ENCODE measurements at regions not wholly inside any gene's neighbourhood (a gene's known extent, or its start where the extent isn't known, plus 50 kb on each side); places are given as distances from the start of the nearest gene placed in this dataset.
A peak's percentile ranks its signal among the peaks of the same experiment; 100 is the strongest.
"Not testable (repeated sequence)": the region's sequence is repeated elsewhere in the genome, so short reads cannot be mapped to it uniquely, and the experiment has no call there.

DNA sequence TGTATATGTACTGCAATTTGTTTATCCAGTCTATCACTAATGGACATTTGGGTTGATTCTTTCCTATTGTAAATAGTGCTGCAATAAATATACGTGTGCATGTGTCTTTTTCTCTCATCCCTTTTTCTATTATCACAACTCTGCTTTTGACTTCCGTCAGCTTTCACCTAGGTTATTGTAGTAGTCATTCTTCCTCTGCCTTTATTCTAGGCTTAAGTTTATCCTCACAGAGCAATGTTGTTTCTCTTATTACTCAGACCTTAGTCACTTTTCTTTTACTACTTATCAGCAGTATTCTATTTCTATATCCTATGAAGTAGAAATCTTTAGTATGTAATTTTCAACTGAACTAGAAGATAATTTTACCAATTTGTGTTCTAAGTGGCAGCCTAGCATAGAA, 175.3 kb upstream of the SEMA3E start:
- DNase-seq, result no peak

- DNase-seq, result no peak
These were observed 172.9 kb upstream of the SEMA3E start for GRCh38 chr7:83821866-83822265.

DNA sequence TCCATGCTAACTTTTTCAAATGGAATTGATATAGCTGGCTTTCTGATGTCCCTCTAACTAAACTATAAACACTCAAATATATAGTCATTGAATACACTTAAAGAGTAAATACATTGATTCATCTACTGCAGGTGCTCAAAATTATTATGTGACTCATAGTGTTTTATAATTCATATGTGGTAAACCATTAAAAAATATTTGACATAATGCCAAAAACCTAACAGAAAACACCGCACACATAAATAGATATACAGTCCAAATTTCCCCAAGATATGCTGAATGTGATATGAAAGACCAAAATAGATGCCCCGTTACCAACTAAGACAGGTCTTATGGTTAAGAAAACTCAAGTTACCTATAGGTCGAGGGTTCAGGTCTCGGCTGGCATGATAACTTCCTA, 171.7 kb upstream of the SEMA3E start:
- no peak for DNase-seq

DNA sequence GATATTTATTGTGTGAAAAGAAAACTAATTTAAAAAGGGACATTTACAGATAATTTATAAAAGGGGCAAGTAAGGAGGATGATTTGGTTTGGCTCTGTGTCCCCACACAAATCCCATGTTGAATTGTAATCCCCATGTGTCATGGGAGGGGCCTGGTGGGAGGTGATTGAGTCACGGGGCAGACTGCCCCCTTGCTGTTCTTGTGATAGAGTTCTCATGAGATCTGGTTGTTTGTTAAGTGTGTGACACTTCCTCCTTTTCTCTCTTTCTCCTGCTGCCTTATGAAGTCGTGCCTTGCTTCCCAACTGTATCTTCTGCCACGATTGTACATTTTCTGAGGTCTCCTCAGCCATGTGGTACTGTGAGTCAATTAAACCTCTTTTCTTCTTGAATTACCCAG, 171.0 kb upstream of the SEMA3E start:
- DNase-seq, result no peak

DNA sequence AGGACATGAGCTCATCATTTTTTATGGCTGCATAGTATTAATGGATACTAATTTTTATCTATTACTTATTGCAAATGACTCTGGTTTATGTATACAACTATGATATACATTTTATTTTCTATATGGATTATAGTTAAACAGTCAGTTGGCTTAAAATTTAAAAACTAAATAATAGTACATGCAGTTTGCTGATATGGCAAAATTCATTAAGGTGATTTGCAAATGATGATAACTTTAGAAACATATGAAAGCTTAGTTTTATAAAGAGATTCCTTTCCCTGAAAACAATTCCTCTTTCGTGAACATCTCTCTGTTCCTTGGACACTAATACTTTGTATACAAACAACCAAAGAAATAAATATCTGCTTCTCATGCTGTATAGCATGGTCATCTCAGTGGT, 165.5 kb upstream of the SEMA3E start:
- DNase-seq, result no peak

GRCh38 chr7:83812563-83812962, 163.6 kb upstream of the SEMA3E start:
- not testable (repeated sequence) for DNase-seq

DNA sequence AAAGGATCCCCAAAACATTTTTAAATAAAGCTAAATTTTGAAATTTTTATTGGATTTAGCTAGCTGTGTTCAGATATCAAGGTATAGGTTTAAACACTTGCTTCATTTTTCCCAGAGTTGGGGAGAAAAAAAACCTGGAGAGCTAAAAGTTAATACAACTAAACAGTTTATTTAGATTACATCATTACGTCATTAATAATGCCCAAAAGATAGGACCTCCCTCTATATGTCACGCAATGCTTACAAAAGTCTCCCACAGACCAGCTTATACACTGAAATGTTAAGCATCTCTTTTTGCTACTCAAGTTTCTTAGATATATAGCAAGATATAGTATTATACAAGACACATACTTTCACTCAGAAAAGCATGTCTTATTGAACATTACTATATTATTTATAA, 160.0 kb upstream of the SEMA3E start:
- no peak for DNase-seq

DNA sequence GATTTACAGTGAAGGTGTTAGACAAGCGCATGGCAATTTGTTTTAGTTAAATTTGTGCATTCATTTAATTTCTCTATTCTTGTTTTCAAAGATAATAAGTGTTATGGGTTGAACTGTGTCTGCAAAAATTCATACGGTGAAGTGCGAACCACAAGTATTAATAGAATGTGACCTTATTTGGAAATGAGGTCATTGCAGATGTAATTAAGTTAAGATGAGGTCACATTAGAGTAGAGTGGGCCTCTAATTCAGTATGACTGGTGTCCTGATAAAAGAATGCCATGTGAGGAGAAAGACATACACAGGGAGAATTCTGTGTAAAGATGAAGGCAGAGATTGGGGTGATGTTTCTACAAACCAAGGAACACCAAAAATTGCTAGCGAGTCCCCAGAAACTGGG, 158.8 kb upstream of the SEMA3E start:
- DNase-seq, result no peak

GRCh38 chr7:83806538-83806937, 157.6 kb upstream of the SEMA3E start:
- DNase-seq, result no peak

DNA sequence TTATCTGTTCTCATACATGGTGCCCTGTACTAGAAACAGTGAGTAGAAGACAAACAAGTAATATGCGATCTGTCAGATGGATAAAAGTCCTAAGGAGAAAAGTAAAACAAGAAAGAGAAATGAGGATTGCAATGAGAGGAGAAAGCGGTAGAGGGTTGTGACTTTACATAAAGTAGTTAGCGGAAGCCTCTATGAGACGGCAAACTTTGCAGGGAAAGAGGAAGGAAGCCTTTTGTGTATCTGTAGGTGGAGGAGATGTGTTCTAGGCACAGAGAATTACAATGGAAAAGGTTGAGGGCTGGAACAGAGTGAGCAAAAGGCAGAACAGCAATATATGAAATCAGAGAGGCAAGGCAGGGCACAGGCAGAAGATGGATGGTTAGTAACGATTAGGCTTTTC, 150.4 kb upstream of the SEMA3E start:
- no peak for DNase-seq

DNA sequence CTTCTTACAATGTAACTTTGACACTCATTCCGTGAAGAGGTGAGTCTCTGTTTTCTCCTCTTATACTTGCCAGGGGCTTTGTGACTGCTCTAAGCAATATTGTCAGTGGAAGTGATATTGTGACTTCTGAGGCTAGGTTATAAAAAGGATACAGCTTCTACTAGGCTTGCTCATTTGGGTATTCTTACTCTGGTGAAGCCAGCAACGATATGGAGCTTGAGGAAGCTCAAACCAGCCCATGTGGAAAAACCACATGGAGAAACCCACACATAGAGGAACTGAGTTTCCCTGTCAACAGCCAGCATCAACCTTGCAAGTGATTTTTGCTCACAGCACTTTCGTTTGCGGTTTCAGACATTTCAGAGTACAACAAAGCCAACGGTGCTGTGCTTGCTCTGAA, 149.6 kb upstream of the SEMA3E start:
- DNase-seq, result no peak

DNA sequence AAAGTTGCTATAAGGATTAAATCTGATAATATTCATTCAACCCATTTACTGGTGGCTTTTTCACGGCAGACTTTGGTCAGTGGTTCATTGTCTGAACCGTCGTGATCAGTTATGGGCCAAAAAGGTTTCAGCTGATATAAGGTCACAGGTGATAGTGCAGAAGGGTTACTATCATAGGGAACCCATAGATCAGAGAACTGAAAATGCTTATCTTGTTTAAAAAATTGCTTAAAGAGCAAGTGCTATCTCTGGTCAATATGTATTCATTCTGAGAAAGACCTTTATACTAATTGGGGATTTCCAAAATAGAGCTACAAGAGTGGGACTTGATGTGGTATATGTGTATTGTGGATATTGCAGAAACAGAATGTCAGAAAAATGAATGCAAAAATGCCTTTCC, 147.8 kb upstream of the SEMA3E start:
- no peak for DNase-seq

DNA sequence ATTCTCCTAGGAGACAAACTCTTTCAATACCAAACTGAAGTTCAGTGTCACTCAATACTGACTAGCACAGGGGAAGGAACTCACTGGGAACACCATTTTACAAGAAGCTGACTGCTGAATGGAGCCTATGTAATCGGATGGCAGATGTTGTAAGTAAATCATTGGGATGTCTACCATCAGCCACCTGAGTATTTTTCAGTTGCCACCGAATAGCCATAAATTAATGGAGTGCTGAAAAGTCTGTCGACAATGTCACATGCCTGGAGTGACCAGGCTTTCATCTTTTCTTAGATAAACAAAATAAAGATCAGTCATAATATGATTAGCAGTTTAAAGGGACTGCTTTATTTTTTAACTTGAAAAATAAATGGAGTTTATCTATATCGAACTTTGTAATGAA, 145.9 kb upstream of the SEMA3E start:
- no peak for DNase-seq

DNA sequence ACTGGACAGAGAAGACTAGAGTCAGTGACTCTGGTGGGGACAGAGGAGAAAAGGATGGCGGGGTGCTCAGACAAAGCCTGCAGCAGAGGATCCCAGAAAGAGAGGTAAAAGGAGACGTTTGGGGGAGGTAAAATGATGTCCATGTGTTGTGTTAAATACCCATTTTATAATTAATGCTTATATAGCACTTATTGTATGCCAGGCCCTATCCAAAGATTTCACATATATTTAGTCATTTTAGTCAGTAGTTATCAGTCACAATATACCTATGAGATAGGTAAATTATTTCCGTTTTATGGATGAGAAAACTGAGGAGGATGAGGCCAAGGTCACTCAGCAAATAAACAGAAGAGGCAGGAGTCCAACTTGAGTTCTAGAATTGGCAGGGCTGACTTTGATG, 144.6 kb upstream of the SEMA3E start:
- no peak for DNase-seq

DNA sequence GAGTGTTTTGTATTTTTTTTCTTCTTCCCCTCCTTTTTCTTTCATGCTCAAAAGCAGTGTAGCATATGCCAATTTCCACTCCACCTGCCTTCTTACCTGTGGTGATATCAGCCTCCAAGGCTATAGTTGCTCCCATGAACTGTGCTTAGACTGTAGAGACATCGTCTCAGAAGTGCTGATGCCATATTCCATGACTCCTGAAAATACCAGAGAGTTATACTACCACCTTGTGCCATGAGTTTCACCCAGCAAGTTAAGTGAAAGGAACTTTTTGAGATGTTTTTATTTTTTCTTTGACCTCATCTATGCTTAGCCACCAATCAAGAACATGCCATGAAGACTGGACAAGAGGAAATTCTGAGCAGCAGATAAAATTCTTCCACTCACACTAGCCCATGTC, 142.8 kb upstream of the SEMA3E start:
- no peak for DNase-seq

GRCh38 chr7:83786858-83787257, 137.9 kb upstream of the SEMA3E start:
- no peak for DNase-seq

DNA sequence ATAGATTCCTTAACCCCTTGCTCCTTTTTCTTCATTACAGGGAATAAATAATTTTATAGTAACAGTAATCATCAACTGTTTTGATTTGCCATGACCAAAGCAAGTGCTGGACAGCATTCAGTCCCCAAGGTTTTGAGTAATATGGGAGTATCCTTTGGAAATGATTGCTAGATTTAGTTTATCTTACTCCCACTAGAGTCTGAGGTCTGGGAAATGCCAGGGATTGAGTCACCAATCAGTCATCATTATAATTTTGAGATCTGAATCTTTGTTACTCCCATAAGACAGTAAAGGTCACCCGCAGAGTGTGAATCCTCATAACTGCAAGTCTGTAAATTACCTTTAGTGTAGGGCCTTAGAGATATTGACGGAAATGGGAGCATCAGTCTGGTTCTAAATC, 133.7 kb upstream of the SEMA3E start:
- no peak for DNase-seq

GRCh38 chr7:83778073-83778443, 129.1 kb upstream of the SEMA3E start:
- DNase-seq, result no peak

- no peak for DNase-seq
These were observed 128.6 kb upstream of the SEMA3E start for GRCh38 chr7:83777406-83778072.

DNA sequence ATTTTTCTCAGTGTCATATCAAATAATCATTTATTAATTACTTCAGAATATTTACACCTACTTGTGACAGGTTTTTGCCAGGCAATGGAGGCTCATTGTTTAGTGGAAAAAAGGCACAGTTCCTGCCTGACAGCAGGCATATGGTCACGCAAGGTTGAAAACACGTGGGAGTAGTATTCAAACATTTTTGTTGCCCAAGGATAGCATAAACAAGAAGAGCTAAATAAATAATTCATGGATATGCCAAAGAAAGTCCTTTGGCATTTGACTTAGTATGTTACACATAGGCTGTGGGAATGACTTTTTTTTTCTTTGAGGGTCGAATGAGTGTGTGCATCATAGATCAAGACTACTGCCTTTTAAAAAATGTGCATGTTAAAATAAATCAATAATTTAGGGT, 120.5 kb upstream of the SEMA3E start:
- DNase-seq, result no peak

GRCh38 chr7:83751217-83751616, 102.3 kb upstream of the SEMA3E start:
- no peak for DNase-seq

GRCh38 chr7:83749495-83749894, 100.6 kb upstream of the SEMA3E start:
- DNase-seq, result no peak

GRCh38 chr7:83739527-83739926, 90.6 kb upstream of the SEMA3E start:
- no peak for DNase-seq

GRCh38 chr7:83738291-83738835, 89.4 kb upstream of the SEMA3E start:
- no peak for DNase-seq

GRCh38 chr7:83732305-83732704, 83.4 kb upstream of the SEMA3E start:
- peak; percentile 26 for DNase-seq

DNA sequence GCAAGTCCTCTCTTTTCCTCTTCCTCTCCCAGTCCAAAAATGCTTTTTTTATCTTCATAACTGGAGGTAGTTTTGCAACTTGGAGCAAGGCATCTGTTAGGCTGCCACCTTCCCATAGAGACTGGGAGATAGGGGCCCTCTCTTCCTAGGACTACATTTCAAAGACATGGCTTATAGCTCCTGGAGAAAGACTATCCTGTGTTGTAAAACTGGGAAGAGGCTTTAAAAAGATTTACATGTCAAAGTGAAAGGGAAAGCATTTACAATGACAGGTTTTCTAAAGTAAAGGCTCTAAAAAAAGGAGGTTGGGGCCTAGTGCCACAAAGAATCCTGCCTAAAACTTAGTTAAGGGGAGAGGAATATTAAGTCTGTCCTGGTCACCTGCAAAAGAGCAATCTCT, 82.2 kb upstream of the SEMA3E start:
- DNase-seq, result no peak

Measured in NCI-H2029 treated with DMSO at 0.1 percent for 48 hours (cell line).